ENCODE measurements at regions not wholly inside any gene's neighbourhood (a gene's known extent, or its start where the extent isn't known, plus 50 kb on each side); places are given as distances from the start of the nearest gene placed in this dataset.

DNA sequence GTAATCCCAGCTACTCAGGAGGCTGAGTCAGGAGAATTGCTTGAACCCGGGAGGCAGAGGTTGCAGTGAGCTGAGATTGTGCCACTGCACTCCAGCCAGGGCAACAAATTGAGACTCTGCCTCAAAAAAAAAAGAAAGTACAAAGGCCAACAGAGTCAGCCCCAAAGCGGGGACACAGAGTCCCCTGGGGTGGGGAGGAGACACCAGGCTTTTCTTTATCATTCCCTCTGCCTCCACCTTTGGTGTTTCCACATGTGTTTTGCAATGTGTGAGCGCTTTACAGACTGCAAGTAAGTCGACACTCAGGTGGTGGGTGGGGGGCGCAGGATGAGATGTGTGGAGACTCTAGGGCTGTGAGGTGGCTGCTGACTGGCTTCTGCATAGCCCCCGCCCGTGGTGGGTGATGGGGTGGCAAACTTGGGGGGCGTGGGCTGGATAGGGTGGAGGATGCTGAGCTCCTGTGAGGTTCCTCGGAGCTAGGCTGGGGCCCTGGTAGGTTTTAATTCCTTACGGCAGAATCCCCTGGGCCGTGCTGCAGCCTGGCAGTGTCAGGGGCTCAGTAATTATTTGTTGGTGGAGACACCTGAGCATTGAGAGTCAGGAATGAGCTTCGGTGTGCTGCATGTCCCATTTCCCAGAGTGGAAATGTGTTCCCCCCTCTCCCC is 177.2 kb downstream of the CTTN start:
- TF ChIP-seq, protein P1, sequence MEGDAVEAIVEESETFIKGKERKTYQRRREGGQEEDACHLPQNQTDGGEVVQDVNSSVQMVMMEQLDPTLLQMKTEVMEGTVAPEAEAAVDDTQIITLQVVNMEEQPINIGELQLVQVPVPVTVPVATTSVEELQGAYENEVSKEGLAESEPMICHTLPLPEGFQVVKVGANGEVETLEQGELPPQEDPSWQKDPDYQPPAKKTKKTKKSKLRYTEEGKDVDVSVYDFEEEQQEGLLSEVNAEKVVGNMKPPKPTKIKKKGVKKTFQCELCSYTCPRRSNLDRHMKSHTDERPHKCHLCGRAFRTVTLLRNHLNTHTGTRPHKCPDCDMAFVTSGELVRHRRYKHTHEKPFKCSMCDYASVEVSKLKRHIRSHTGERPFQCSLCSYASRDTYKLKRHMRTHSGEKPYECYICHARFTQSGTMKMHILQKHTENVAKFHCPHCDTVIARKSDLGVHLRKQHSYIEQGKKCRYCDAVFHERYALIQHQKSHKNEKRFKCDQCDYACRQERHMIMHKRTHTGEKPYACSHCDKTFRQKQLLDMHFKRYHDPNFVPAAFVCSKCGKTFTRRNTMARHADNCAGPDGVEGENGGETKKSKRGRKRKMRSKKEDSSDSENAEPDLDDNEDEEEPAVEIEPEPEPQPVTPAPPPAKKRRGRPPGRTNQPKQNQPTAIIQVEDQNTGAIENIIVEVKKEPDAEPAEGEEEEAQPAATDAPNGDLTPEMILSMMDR (IDR thresholded peaks at IDR 0.05; ENCODE audit: poor library complexity), result no peak
- no peak for TF ChIP-seq EZH2 (IDR thresholded peaks at IDR 0.05; ENCODE audit: borderline replicate concordance)
